Pancreas (tissue), 10 donors: ENCODE measurements at regions not wholly inside any gene's neighbourhood (a gene's known extent, or its start where the extent isn't known, plus 50 kb on each side); places are given as distances from the start of the nearest gene placed in this dataset.

Source experiments
- ATAC-seq, 4 donors: fragments of 200-7000 bp; cut with Tn5 transposase; one replicate each; pipeline versions ENCODE4 v1.8.0 to v1.9.1; 2020; ENCODE audit warnings: mild to moderate bottlenecking in 4 of 4, moderate library complexity in 4 of 4
- DNase-seq, 6 donors: peaks; one replicate each; pipeline ENCODE4 v3.0.0-alpha.2; 2020
- FAIRE-seq: peaks from 2 replicates; lab custom pipeline; 2012; peaks lifted over from hg19 to GRCh38; lab: Jason Lieb, UNC
- H3K27ac ChIP-seq, 4 donors: fragments of 200-600 bp; sonication (generic); 1 replicate in 3 of 4; 2 replicates in 1 of 4; pipeline versions ENCODE4 v1.5.0 to v1.8.0; 2020
- H3K27me3 ChIP-seq, 4 donors: fragments of 200-600 bp; one replicate each; pipeline ENCODE4 v1.8.0; 2021
- H3K36me3 ChIP-seq, 3 donors: fragments of 200-600 bp; sonication (generic) in 1 of 3; one replicate each; pipeline versions ENCODE4 v1.5.0 to v1.8.0; 2020 to 2021
- H3K4me1 ChIP-seq, 3 donors: fragments of 200-600 bp; one replicate each; pipeline ENCODE4 v1.8.0; 2021
- H3K4me3 ChIP-seq, 4 donors: fragments of 200-600 bp; sonication (generic) in 2 of 4; one replicate each; pipeline versions ENCODE4 v1.5.0 to v1.8.0; 2020 to 2021
- H3K9me3 ChIP-seq, 4 donors: fragments of 200-600 bp; one replicate each; pipeline ENCODE4 v1.8.0; 2021
- WGBS, 2 donors: extraction: QIAGEN DNeasy Blood & Tissue Kit; methylation state at CpG; one replicate each; pipeline ENCODE4 v1.1.7; 2013; 5-methylcytosine and 5-hydroxymethylcytosine counted together
- intact Hi-C, 3 donors: fragments of 100-400 bp; cut with DNase I; formaldehyde crosslinking; loops; one replicate each; pipeline versions ENCODE4 v1.11.1 to v1.14.2; 2022
- TF ChIP-seq, protein P1 (sequence below), 4 donors: fragments of 200-600 bp; sonication (generic) in 3 of 4; IDR thresholded peaks; one replicate each; pipeline versions ENCODE4 v1.5.0 to v1.8.0; 2021; ENCODE audit warnings: antibody characterized with exemption in 4 of 4
- donor health status: healthy with polysubstance abuse.
- donor health status: DM: no; HTN: no; CAD: no; lungs with moderate emphysema.
- donor health status: DM: no; HTN: no; CAD: no.
- donor health status: control.
- donor health status: control.
- donor health status: Bipolar disorder and iron deficiency.
- donor health status: DM: yes; HTN: yes; CAD: no.
- donor health status: DM: no; HTN: no; CAD: no.
- donor health status: DM: no; HTN: no; CAD: no.
- donor health status: DM: yes; HTN: yes; CAD: no.

DNA sequence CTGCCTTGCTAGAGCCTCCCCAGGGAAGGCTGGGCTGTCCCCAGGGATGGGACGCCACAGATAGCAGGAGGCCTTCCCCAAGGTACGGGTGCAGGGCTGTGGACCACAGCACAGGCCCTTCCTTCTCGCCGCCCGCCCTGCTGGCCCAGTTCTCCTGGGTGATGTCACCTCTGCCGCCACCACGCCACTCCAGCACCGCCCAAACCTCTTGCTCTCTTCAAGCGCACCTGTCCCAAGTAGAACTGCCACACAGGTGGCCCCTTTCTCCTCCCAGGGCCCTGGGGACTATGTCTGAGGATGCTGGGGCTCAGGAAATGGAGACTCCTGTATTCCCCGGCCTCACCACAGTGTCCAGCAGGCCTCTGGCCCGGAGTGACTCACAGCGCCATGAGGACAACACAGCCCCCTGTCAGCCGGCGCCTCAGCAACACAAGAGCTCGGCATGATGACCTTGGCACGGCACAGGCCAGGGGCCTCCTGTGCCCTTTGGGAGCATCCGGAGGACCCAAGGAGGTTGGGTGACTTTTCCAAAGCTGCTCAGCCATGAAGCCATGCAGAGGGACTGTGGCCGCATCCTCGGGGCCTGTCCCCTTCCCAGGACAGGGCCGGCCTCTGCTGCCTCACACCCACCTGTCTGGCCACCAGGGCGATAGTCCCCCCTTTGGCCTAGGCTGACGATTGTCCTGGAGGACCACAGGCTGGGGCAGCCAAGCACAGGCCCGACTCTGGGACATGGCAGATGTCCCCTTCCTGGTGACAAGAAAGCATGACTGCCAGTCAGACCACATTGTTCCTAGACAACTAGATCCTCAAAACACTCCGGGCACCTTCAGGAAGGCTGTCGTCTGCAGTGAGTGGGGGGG lies 1023.5 kb downstream of the BRD1 start:
- no peaks in the 10 kb centered on the region for H3K4me1 ChIP-seq
- ATAC-seq = no peak
- TF ChIP-seq, protein P1, sequence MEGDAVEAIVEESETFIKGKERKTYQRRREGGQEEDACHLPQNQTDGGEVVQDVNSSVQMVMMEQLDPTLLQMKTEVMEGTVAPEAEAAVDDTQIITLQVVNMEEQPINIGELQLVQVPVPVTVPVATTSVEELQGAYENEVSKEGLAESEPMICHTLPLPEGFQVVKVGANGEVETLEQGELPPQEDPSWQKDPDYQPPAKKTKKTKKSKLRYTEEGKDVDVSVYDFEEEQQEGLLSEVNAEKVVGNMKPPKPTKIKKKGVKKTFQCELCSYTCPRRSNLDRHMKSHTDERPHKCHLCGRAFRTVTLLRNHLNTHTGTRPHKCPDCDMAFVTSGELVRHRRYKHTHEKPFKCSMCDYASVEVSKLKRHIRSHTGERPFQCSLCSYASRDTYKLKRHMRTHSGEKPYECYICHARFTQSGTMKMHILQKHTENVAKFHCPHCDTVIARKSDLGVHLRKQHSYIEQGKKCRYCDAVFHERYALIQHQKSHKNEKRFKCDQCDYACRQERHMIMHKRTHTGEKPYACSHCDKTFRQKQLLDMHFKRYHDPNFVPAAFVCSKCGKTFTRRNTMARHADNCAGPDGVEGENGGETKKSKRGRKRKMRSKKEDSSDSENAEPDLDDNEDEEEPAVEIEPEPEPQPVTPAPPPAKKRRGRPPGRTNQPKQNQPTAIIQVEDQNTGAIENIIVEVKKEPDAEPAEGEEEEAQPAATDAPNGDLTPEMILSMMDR (IDR thresholded peaks at IDR 0.05) = no peak
- H3K27ac ChIP-seq = no peak overlapping the region
- no peaks in the 10 kb centered on the region for H3K9me3 ChIP-seq
- intact Hi-C loops = no loop called here
- H3K27me3 ChIP-seq = no peaks in the 10 kb centered on the region
- no peak for FAIRE-seq
- H3K36me3 ChIP-seq = no peaks in the 10 kb centered on the region
- 53 to 68% methylated on average over 25 of the region's 25 CpGs for WGBS, 2 donors
- peak in 1 of 6 donors; percentile 44 for DNase-seq
- no peak overlapping the region for H3K4me3 ChIP-seq

DNA sequence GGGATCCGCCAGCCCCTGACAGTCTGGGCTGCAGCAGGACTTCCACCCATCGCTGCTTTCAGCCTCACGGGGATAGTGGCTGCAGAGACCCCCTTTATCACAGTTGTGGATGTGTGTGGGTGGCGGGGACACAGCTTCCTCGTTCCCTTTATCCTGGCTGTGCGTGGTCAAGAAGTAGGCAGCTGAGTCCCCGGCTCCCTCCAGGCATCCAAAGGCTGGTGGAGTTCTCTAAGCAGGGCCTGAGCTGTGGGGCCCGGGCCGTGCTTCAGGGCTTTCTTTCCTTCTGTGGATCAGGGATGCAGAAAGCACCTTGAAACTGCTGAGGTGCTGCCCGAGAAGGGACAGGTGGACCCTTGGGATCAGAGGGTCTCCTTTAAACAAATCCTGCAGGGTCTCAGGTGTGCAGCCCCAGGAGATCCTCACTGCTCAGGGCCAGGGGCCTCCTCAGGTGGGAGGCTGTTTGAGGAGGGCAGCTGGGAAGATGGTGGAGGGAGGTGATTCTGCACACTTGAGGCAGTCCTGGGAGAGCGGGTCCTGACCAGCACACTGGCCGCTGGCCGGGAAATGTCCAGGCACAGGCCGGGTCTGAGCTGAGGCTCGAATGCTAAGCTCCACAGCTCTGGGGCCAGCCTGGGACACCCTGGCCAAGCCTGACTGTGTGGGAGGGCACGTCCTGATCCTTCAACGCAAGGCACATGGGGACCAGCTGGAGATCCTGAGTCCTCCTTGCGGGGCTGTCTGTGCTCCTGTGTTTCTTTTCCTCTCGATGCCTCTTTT lies 1024.3 kb downstream of the BRD1 start:
- DNase-seq = peak in 1 of 6 donors; percentile 44

DNA sequence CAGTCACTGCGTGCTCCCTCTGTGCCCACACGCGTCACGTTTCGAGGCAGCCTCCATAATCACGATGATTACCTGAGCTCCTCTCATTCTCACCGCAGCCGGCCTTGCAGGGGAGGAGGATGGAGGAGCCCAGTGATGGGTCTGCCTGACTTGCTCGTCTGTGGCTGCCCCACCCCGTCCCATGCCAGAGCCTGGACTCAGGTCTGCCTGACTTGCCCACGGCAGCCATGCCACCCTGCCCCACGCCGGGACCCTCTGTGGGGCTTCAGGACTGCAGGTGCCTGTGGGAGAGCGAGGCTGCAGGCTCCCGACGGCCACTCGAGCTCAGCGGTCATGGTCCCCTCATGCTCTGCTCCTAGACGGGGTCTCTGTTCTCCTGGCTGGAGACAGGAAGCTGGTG lies 1025.1 kb downstream of the BRD1 start:
- H3K27me3 ChIP-seq = no peaks in the 10 kb centered on the region
- intact Hi-C loops = no loop called here
- 52 to 67% methylated on average over 18 to 19 of the region's 19 CpGs for WGBS, 2 donors
- FAIRE-seq = no peak
- TF ChIP-seq, protein P1 (IDR thresholded peaks at IDR 0.05) = no peak
- H3K36me3 ChIP-seq = no peaks in the 10 kb centered on the region
- H3K4me3 ChIP-seq = no peak overlapping the region
- DNase-seq = peak in 1 of 6 donors; percentile 40
- H3K27ac ChIP-seq = no peak overlapping the region
- H3K9me3 ChIP-seq = no peaks in the 10 kb centered on the region
- ATAC-seq = no peak
- H3K4me1 ChIP-seq = no peaks in the 10 kb centered on the region

More for the DNA sequence above, 1024.3 kb downstream of the BRD1 start:
- Histone ChIP-seq H3K36me3 (no peaks in the 10 kb centered on the region), H3K4me1 (no peaks in the 10 kb centered on the region), H3K27ac (no peak overlapping the region), H3K27me3 (no peaks in the 10 kb centered on the region), H3K9me3 (no peaks in the 10 kb centered on the region), H3K4me3 (no peak overlapping the region)
- intact Hi-C loops = no loop called here
- ATAC-seq (no peak), FAIRE-seq (no peak)
- WGBS, 2 donors = 52 to 70% methylated on average over 18 to 19 of the region's 19 CpGs
- TF ChIP-seq, protein P1 (IDR thresholded peaks at IDR 0.05) = no peak

DNA sequence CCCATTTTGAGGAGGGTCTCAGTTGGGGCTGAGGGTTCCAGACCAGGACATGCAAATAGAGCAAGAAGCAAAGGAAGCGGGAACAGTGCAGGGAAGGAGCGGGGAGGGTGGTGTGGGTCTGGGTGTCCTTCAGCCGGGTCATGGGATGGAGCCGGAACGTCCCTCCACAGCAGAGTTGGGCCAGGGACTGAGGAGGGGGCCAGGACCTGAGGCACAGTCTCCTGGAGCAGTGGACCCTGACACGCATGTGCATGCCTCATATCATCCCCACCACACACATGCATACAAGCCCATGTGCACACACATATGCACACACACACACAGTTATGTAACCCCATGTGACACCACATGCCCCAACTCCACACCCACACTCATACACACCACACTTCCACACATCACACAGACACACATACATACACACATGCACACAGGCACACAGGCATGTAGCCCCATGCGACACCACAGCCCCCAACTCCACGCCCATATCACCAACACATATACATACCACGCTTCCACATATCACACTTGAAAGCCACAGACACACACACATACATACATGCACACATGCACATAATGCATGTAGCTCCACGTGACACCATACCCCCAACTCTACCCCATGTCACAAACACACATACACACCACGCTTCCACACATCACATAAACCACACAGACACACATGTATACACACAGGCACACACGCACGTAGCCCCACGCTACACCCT lies 1026.6 kb downstream of the BRD1 start:
- Histone ChIP-seq H3K9me3 (no peaks in the 10 kb centered on the region), H3K27ac (no peak overlapping the region), H3K4me3 (no peak overlapping the region), H3K4me1 (no peaks in the 10 kb centered on the region), H3K27me3 (no peaks in the 10 kb centered on the region), H3K36me3 (no peaks in the 10 kb centered on the region)
- TF ChIP-seq, protein P1 (IDR thresholded peaks at IDR 0.05) = no peak
- DNase-seq = no peak
- FAIRE-seq = no peak
- intact Hi-C loops = no loop called here
- no peak for ATAC-seq
- 64 to 72% methylated on average over 14 of the region's 14 CpGs for WGBS, 2 donors
